LNCAP (cell line): ENCODE measurements at regions not wholly inside any gene's neighbourhood (a gene's known extent, or its start where the extent isn't known, plus 50 kb on each side); places are given as distances from the start of the nearest gene placed in this dataset.

Experiments
- TF ChIP-seq, protein P1 (sequence below): fragments of 450-650 bp; IDR thresholded peaks from 2 replicates; pipeline ENCODE4 v1.5.1; 2017; ENCODE audit warnings: mild to moderate bottlenecking

GRCh38 chr3:22907161-22907780 is 295.9 kb upstream of the UBE2E2 start:
- TF ChIP-seq, protein P1, sequence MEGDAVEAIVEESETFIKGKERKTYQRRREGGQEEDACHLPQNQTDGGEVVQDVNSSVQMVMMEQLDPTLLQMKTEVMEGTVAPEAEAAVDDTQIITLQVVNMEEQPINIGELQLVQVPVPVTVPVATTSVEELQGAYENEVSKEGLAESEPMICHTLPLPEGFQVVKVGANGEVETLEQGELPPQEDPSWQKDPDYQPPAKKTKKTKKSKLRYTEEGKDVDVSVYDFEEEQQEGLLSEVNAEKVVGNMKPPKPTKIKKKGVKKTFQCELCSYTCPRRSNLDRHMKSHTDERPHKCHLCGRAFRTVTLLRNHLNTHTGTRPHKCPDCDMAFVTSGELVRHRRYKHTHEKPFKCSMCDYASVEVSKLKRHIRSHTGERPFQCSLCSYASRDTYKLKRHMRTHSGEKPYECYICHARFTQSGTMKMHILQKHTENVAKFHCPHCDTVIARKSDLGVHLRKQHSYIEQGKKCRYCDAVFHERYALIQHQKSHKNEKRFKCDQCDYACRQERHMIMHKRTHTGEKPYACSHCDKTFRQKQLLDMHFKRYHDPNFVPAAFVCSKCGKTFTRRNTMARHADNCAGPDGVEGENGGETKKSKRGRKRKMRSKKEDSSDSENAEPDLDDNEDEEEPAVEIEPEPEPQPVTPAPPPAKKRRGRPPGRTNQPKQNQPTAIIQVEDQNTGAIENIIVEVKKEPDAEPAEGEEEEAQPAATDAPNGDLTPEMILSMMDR, result no peak

- TF ChIP-seq, protein P1, result no peak
Observed at GRCh38 chr3:22907796-22908195, 295.3 kb upstream of the UBE2E2 start.

GRCh38 chr3:22908989-22909507 is 294.1 kb upstream of the UBE2E2 start:
- TF ChIP-seq, protein P1, result no peak

GRCh38 chr3:22916933-22917332 is 286.2 kb upstream of the UBE2E2 start:
- TF ChIP-seq, protein P1, result no peak

DNA sequence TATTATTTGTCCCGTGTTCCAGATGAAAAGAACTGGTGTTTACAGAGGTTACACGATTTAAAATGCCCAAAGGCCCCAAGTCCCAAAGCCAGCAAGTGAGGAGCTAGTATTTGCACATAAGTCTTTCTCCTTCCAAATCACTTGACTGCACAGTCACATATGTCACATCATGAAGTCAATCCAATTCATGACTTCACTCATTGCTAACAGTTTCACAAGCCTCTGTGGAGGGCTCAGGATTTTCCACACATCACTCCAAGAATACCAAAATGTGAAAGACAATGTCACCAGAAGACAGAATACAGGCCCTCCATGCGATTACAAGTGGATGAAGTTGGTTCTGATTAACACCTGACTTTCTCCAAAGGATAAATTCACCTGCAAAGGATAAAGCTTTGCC is 283.1 kb upstream of the UBE2E2 start:
- TF ChIP-seq, protein P1, result no peak

DNA sequence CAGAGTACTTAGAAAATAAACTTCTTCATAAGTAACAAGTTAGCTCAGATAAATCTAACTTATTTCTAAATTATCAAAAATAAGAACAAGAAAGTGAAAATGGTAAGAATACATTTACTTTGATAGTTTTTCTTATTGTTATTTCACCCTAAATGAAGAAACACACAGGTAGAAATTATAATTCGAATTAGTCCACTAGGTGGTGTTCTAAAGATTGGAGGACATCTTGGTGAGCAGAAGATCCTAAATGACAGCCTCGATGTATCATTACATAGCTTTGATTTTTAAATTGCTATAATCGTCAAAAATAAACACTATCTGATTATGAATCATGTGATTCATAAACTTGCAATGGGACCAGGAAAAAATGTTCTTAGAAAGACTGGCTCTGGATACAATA is 280.8 kb upstream of the UBE2E2 start:
- TF ChIP-seq, protein P1, result peak; percentile 66

- TF ChIP-seq, protein P1, result no peak
Observed at GRCh38 chr3:22923711-22924110, 279.4 kb upstream of the UBE2E2 start.
